HCT116 (cell line): ENCODE measurements at regions not wholly inside any gene's neighbourhood (a gene's known extent, or its start where the extent isn't known, plus 50 kb on each side); places are given as distances from the start of the nearest gene placed in this dataset.

Source experiments
- CBX3 ChIP-seq: IDR thresholded peaks from 2 replicates; pipeline ENCODE4 v1.6.1; 2012; ENCODE audit warnings: low read depth
- CEBPB ChIP-seq: IDR thresholded peaks from 2 replicates; pipeline ENCODE4 v1.6.1; 2012; ENCODE audit warnings: low read depth
- CTCF ChIP-seq, 3 experiments: fragments of 200-600 bp in 1 of 3; sonication (generic) in 1 of 3; IDR thresholded peaks in 2 of 3; conservative IDR thresholded peaks in 1 of 3; 2 replicates each; pipeline ENCODE4 v1.5.1; 2012 to 2017; ENCODE audit warnings: low read depth in 2 of 3, low read length in 2 of 3, antibody characterized with exemption in 1 of 3, borderline replicate concordance in 1 of 3, control low read depth in 1 of 3, mild to moderate bottlenecking in 1 of 3, mixed read lengths in 1 of 3, mixed run types in 1 of 3, moderate library complexity in 1 of 3; ENCODE audit not compliant: insufficient read depth in 1 of 3
- EZH2 ChIP-seq: fragments of 200-600 bp; sonication (generic); IDR thresholded peaks from 2 replicates; pipeline ENCODE4 v1.6.1; 2017; ENCODE audit warnings: antibody characterized with exemption, mixed run types
- EZH2phosphoT487 ChIP-seq: fragments of 200-600 bp; IDR thresholded peaks from 2 replicates; pipeline ENCODE4 v1.6.1; 2018; ENCODE audit warnings: antibody characterized with exemption, borderline replicate concordance
- JUND ChIP-seq: IDR thresholded peaks from 2 replicates; pipeline ENCODE4 v1.6.1; 2012
- MAX ChIP-seq: IDR thresholded peaks from 2 replicates; pipeline ENCODE4 v1.6.1; 2012
- POLR2A ChIP-seq: IDR thresholded peaks from 2 replicates; pipeline ENCODE4 v1.7.0; 2011; ENCODE audit warnings: borderline replicate concordance; ENCODE audit not compliant: insufficient read depth, insufficient read length; ENCODE audit errors: extremely low read depth
- POLR2AphosphoS5 ChIP-seq: IDR thresholded peaks from 2 replicates; pipeline ENCODE4 v1.6.1; 2011; ENCODE audit warnings: mild to moderate bottlenecking, low read depth, low read length, moderate library complexity
- REST ChIP-seq: IDR thresholded peaks from 2 replicates; pipeline ENCODE4 v1.6.1; 2012; ENCODE audit warnings: low read depth
- SP1 ChIP-seq: IDR thresholded peaks from 2 replicates; pipeline ENCODE4 v1.6.1; 2012; ENCODE audit warnings: low read depth
- YY1 ChIP-seq: IDR thresholded peaks from 2 replicates; pipeline ENCODE4 v1.6.1; 2011; ENCODE audit warnings: low read length, low read depth, moderate library complexity, mild to moderate bottlenecking; ENCODE audit not compliant: insufficient replicate concordance; ENCODE audit errors: extremely low read depth
- ZNF274 ChIP-seq: fragments of 200-500 bp; sonication (Bioruptor generic); IDR thresholded peaks from 2 replicates; pipeline ENCODE4 v1.6.1; 2014; ENCODE audit warnings: mild to moderate bottlenecking, low read depth, low read length, inconsistent platforms

- TF ChIP-seq POLR2A (no peak), POLR2AphosphoS5 (no peak), CTCF (IDR thresholded peaks at IDR 0.05 in 2 of 3, conservative IDR thresholded peaks at IDR 0.05 in 1 of 3; ENCODE audit: borderline replicate concordance in 1 of 3, insufficient read depth in 1 of 3, low read depth in 2 of 3, low read length in 2 of 3) (no peak), REST (no peak), ZNF274 (no peak), YY1 (no peak), EZH2phosphoT487 (no peak), JUND (no peak), SP1 (no peak), CEBPB (no peak), MAX (no peak), EZH2 (no peak), CBX3 (no peak)
Observed at GRCh38 chr10:22852712-22853353, 75.0 kb upstream of the ARMC3 start.
